H1 (cell line): ENCODE measurements at regions not wholly inside any gene's neighbourhood (a gene's known extent, or its start where the extent isn't known, plus 50 kb on each side); places are given as distances from the start of the nearest gene placed in this dataset.

Experiments
- CTCF ChIA-PET: fragments of 300-600 bp; sonication (Branson Sonifier 250); formaldehyde crosslinking; loops from one replicate; lab custom pipeline; 2021; ENCODE audit not compliant: partially characterized antibody; lab: Charles Lee
- POLR2A ChIA-PET: fragments of 300-600 bp; sonication (Branson Sonifier 250); formaldehyde crosslinking; loops from one replicate; lab custom pipeline; 2021; ENCODE audit warnings: inconsistent platforms; ENCODE audit not compliant: partially characterized antibody; lab: Charles Lee
- DNase-seq, 2 experiments: peaks; one replicate each; pipeline versions ENCODE4 v3.0.0 to v3.0.0-alpha.2; 2010 to 2022; ENCODE audit warnings: low spot score in 2 of 2, low read depth in 1 of 2, mixed read lengths in 1 of 2
- FAIRE-seq: peaks from 2 replicates; lab custom pipeline; 2011; peaks lifted over from hg19 to GRCh38; lab: Jason Lieb, UNC
- H2AFZ ChIP-seq: 2 replicates; pipeline ENCODE4 v1.8.1; 2012; ENCODE audit warnings: low read length, inconsistent platforms
- H2AK5ac ChIP-seq: 2 replicates; pipeline ENCODE4 v1.6.1; 2013; ENCODE audit warnings: low read depth, low read length
- H2BK120ac ChIP-seq: replicated peaks from 2 replicates; pipeline ENCODE3; 2013; ENCODE audit warnings: low read depth, low read length, inconsistent platforms
- H2BK12ac ChIP-seq: 2 replicates; pipeline ENCODE4 v1.6.1; 2013; ENCODE audit warnings: low read depth, low read length
- H2BK15ac ChIP-seq: 2 replicates; pipeline ENCODE4 v1.6.1; 2013; ENCODE audit warnings: low read length
- H2BK20ac ChIP-seq: 2 replicates; pipeline ENCODE4 v1.6.1; 2013; ENCODE audit warnings: low read length
- H2BK5ac ChIP-seq: 2 replicates; pipeline ENCODE4 v1.6.1; 2013; ENCODE audit warnings: low read depth, low read length
- H3K14ac ChIP-seq: 2 replicates; pipeline ENCODE4 v1.6.1; 2013; ENCODE audit warnings: inconsistent platforms; ENCODE audit not compliant: insufficient read length
- H3K18ac ChIP-seq: 2 replicates; pipeline ENCODE4 v1.6.1; 2013; ENCODE audit warnings: low read length; ENCODE audit errors: extremely low read depth
- H3K23ac ChIP-seq: 2 replicates; pipeline ENCODE4 v1.6.1; 2013; ENCODE audit warnings: inconsistent platforms; ENCODE audit not compliant: insufficient read length
- H3K23me2 ChIP-seq: 2 replicates; pipeline ENCODE4 v1.6.1; 2013; ENCODE audit warnings: low read depth, low read length
- H3K27ac ChIP-seq: 2 replicates; pipeline ENCODE4 v1.6.1; 2011; ENCODE audit warnings: low read depth, low read length, inconsistent platforms
- H3K27me3 ChIP-seq, 4 experiments: replicated peaks in 1 of 4; 1 replicate in 1 of 4; 2 replicates in 3 of 4; pipeline versions ENCODE4 v1.6.1 to v1.8.1; 2011 to 2013; ENCODE audit warnings: low read length in 3 of 4, mild to moderate bottlenecking in 3 of 4, inconsistent platforms in 2 of 4, mixed read lengths in 2 of 4, moderate library complexity in 1 of 4; ENCODE audit not compliant: control insufficient read depth in 3 of 4, insufficient read depth in 3 of 4; ENCODE audit errors: extremely low read depth in 1 of 4
- H3K36me3 ChIP-seq, 4 experiments: 2 replicates each; pipeline versions ENCODE4 v1.6.1 to v1.8.1; 2011 to 2013; ENCODE audit warnings: mild to moderate bottlenecking in 4 of 4, low read length in 3 of 4, moderate library complexity in 2 of 4, control low read depth in 1 of 4, inconsistent platforms in 1 of 4; ENCODE audit not compliant: insufficient read depth in 4 of 4, control insufficient read depth in 2 of 4
- H3K4ac ChIP-seq: replicated peaks from 2 replicates; pipeline ENCODE3; 2013; ENCODE audit warnings: low read length, low read depth, mixed read lengths, inconsistent platforms; ENCODE audit not compliant: insufficient read length
- H3K4me1 ChIP-seq, 4 experiments: replicated peaks in 1 of 4; 1 replicate in 1 of 4; 2 replicates in 3 of 4; pipeline versions ENCODE4 v1.6.1 to v1.8.1; 2011 to 2013; ENCODE audit warnings: low read length in 3 of 4, inconsistent platforms in 2 of 4, mixed read lengths in 1 of 4; ENCODE audit not compliant: insufficient read depth in 4 of 4, control insufficient read depth in 3 of 4
- H3K4me2 ChIP-seq, 2 experiments: 2 replicates each; pipeline versions ENCODE4 v1.6.1 to v1.8.1; 2011 to 2013; ENCODE audit warnings: low read depth in 2 of 2, low read length in 2 of 2, control low read depth in 1 of 2, inconsistent platforms in 1 of 2, mild to moderate bottlenecking in 1 of 2; ENCODE audit not compliant: insufficient read depth in 1 of 2
- H3K4me3 ChIP-seq, 4 experiments: fragments of 200-600, 300-600 bp in 1 of 4; sonication (generic), shearing (Covaris generic), sonication (Bioruptor Twin) in 1 of 4; 2 replicates each; pipeline versions ENCODE4 v1.5.1 to v1.8.1; 2011 to 2016; ENCODE audit warnings: low read length in 4 of 4, low read depth in 3 of 4, control low read depth in 2 of 4, inconsistent platforms in 2 of 4, mild to moderate bottlenecking in 2 of 4, mixed read lengths in 1 of 4, moderate library complexity in 1 of 4; ENCODE audit not compliant: insufficient read depth in 2 of 4; ENCODE audit errors: extremely low read depth in 1 of 4
- H3K56ac ChIP-seq: replicated peaks from 2 replicates; pipeline ENCODE3; 2013; ENCODE audit warnings: low read depth, mild to moderate bottlenecking, mixed read lengths, low read length, inconsistent platforms; ENCODE audit not compliant: insufficient read length
- H3K79me1 ChIP-seq: 2 replicates; pipeline ENCODE4 v1.6.1; 2013; ENCODE audit warnings: low read depth, low read length, control low read depth
- H3K79me2 ChIP-seq, 2 experiments: 2 replicates each; pipeline versions ENCODE4 v1.6.1 to v1.8.1; 2012 to 2013; ENCODE audit warnings: low read length in 2 of 2, mild to moderate bottlenecking in 2 of 2, inconsistent platforms in 1 of 2; ENCODE audit not compliant: insufficient read depth in 2 of 2, control insufficient read depth in 1 of 2
- H3K9ac ChIP-seq, 4 experiments: replicated peaks in 1 of 4; 1 replicate in 1 of 4; 2 replicates in 3 of 4; pipeline versions ENCODE4 v1.6.1 to v1.8.1; 2011 to 2013; ENCODE audit warnings: low read depth in 3 of 4, low read length in 3 of 4, control low read depth in 2 of 4, mild to moderate bottlenecking in 2 of 4, moderate library complexity in 2 of 4, inconsistent platforms in 1 of 4; ENCODE audit errors: extremely low read depth in 1 of 4
- H3K9me3 ChIP-seq, 2 experiments: 2 replicates each; pipeline versions ENCODE4 v1.6.1 to v1.8.1; 2012 to 2013; ENCODE audit warnings: mild to moderate bottlenecking in 2 of 2, moderate library complexity in 2 of 2, control low read depth in 1 of 2, inconsistent platforms in 1 of 2, low read depth in 1 of 2, low read length in 1 of 2, mixed read lengths in 1 of 2; ENCODE audit not compliant: insufficient read depth in 2 of 2
- H4K20me1 ChIP-seq, 2 experiments: replicated peaks in 1 of 2; 2 replicates each; pipeline versions ENCODE3 to v1.8.1; 2011 to 2013; ENCODE audit warnings: inconsistent platforms in 2 of 2, low read length in 2 of 2, mild to moderate bottlenecking in 1 of 2; ENCODE audit not compliant: insufficient read depth in 2 of 2, control insufficient read depth in 1 of 2
- H4K5ac ChIP-seq: 2 replicates; pipeline ENCODE4 v1.6.1; 2013; ENCODE audit warnings: low read length, low read depth, mixed read lengths, inconsistent platforms; ENCODE audit not compliant: insufficient read length
- H4K8ac ChIP-seq: 2 replicates; pipeline ENCODE4 v1.8.0; 2013; ENCODE audit warnings: mild to moderate bottlenecking, moderate library complexity, low read length, inconsistent platforms; ENCODE audit not compliant: insufficient read depth; ENCODE audit errors: extremely low read depth
- H4K91ac ChIP-seq: replicated peaks from 2 replicates; pipeline ENCODE3; 2013; ENCODE audit warnings: low read length, mixed read lengths, inconsistent platforms; ENCODE audit not compliant: insufficient read length
- BCL11A ChIP-seq, 2 experiments: IDR thresholded peaks; one replicate each; pipeline ENCODE4 v1.6.1; 2011; ENCODE audit warnings: low read depth in 2 of 2, low read length in 2 of 2, mild to moderate bottlenecking in 2 of 2
- BRCA1 ChIP-seq: IDR thresholded peaks from 2 replicates; pipeline ENCODE4 v1.6.1; 2012; ENCODE audit warnings: low read depth, low read length, improper control_type of control experiment
- CEBPB ChIP-seq: IDR thresholded peaks from 2 replicates; pipeline ENCODE4 v1.6.1; 2012; ENCODE audit warnings: low read depth, low read length
- EZH2 ChIP-seq: fragments of 200-600 bp; sonication (generic); IDR thresholded peaks from 2 replicates; pipeline ENCODE4 v1.7.1; 2012; ENCODE audit warnings: low read depth, mild to moderate bottlenecking, moderate library complexity, low read length, inconsistent platforms; ENCODE audit not compliant: severe bottlenecking
- FOSL1 ChIP-seq: IDR thresholded peaks from 2 replicates; pipeline ENCODE4 v1.6.1; 2011; ENCODE audit warnings: mild to moderate bottlenecking, low read depth, low read length, moderate library complexity; ENCODE audit not compliant: insufficient read depth
- GTF2F1 ChIP-seq: IDR thresholded peaks from 2 replicates; pipeline ENCODE4 v1.6.1; 2012; ENCODE audit warnings: low read depth, low read length, improper control_type of control experiment, borderline replicate concordance
- KDM1A ChIP-seq: fragments of 200-600, 300-600 bp; sonication (generic); IDR thresholded peaks from 2 replicates; pipeline ENCODE4 v1.7.1; 2016; ENCODE audit warnings: mild to moderate bottlenecking, low read length, borderline replicate concordance
- KDM4A ChIP-seq: IDR thresholded peaks from one replicate; pipeline ENCODE4 v1.7.1; 2012; ENCODE audit warnings: low read depth, mild to moderate bottlenecking, moderate library complexity, low read length, inconsistent platforms; ENCODE audit not compliant: severe bottlenecking
- KDM5A ChIP-seq: fragments of 200-600 bp; IDR thresholded peaks from 2 replicates; pipeline ENCODE4 v1.7.1; 2012; ENCODE audit warnings: mild to moderate bottlenecking, low read length, inconsistent platforms, mixed read lengths
- NANOG ChIP-seq: IDR thresholded peaks from 2 replicates; pipeline ENCODE4 v1.6.1; 2011; ENCODE audit warnings: low read length, low read depth, mild to moderate bottlenecking, inconsistent platforms; ENCODE audit not compliant: insufficient read depth, poor library complexity, severe bottlenecking
- POLR2A ChIP-seq, 2 experiments: IDR thresholded peaks; 1 replicate in 1 of 2; 2 replicates in 1 of 2; pipeline ENCODE4 v1.6.1; 2011; ENCODE audit warnings: low read depth in 2 of 2, low read length in 2 of 2, mild to moderate bottlenecking in 2 of 2; ENCODE audit errors: control extremely low read depth in 1 of 2
- RAD21 ChIP-seq, 2 experiments: IDR thresholded peaks in 1 of 2; conservative IDR thresholded peaks in 1 of 2; 2 replicates each; pipeline ENCODE4 v1.6.1; 2011; ENCODE audit warnings: low read depth in 2 of 2, low read length in 2 of 2, improper control_type of control experiment in 1 of 2, inconsistent platforms in 1 of 2, mild to moderate bottlenecking in 1 of 2, moderate library complexity in 1 of 2
- RXRA ChIP-seq: IDR thresholded peaks from 2 replicates; pipeline ENCODE4 v1.6.1; 2011; ENCODE audit warnings: low read depth, mild to moderate bottlenecking, low read length, moderate library complexity; ENCODE audit not compliant: insufficient read depth
- SRF ChIP-seq: IDR thresholded peaks from 2 replicates; pipeline ENCODE4 v1.6.1; 2011; ENCODE audit warnings: mild to moderate bottlenecking, low read depth, low read length, moderate library complexity
- TBP ChIP-seq: IDR thresholded peaks from 2 replicates; pipeline ENCODE4 v1.6.1; 2011; ENCODE audit warnings: low read depth, low read length, improper control_type of control experiment

- H3K23ac ChIP-seq: no peak overlapping the region
- no peak overlapping the region for H3K9ac ChIP-seq
- H2BK5ac ChIP-seq: no peak overlapping the region
- no peaks in the 10 kb centered on the region for H3K79me1 ChIP-seq
- no peak overlapping the region for H2BK120ac ChIP-seq
- H2AK5ac ChIP-seq: no peak overlapping the region
- H3K27ac ChIP-seq: no peak overlapping the region
- H3K79me2 ChIP-seq: no peaks in the 10 kb centered on the region
- H3K23me2 ChIP-seq: no peaks in the 10 kb centered on the region
- H3K18ac ChIP-seq: no peak overlapping the region
- no peak overlapping the region for H2AFZ ChIP-seq
- no peak overlapping the region for H4K8ac ChIP-seq
- no peak overlapping the region for H2BK12ac ChIP-seq
- H4K20me1 ChIP-seq: no peaks in the 10 kb centered on the region
- H3K4ac ChIP-seq: no peak overlapping the region
- no peak overlapping the region for H2BK15ac ChIP-seq
- H3K4me1 ChIP-seq: no peaks in the 10 kb centered on the region
- no peak overlapping the region for H4K5ac ChIP-seq
- H3K4me3 ChIP-seq: no peak overlapping the region
- H4K91ac ChIP-seq: no peak overlapping the region
- ChIA-PET CTCF (no interaction called here), POLR2A (no interaction called here)
- H3K56ac ChIP-seq: no peak overlapping the region
- no peak for DNase-seq
- no peak for FAIRE-seq
- no peak for TF ChIP-seq BCL11A (IDR thresholded peaks at IDR 0.05; ENCODE audit: low read depth in 2 of 2, low read length in 2 of 2)
- no peak for TF ChIP-seq EZH2
- TF ChIP-seq RAD21 (IDR thresholded peaks at IDR 0.05 in 1 of 2, conservative IDR thresholded peaks at IDR 0.05 in 1 of 2; ENCODE audit: low read depth in 2 of 2, low read length in 2 of 2): no peak
- no peak for TF ChIP-seq NANOG
- no peak for TF ChIP-seq SRF
- no peak for TF ChIP-seq CEBPB
- TF ChIP-seq BRCA1: no peak
- no peak for TF ChIP-seq RXRA
- TF ChIP-seq FOSL1: no peak
- no peak for TF ChIP-seq KDM5A
- no peak for TF ChIP-seq GTF2F1
- TF ChIP-seq KDM1A: no peak
- TF ChIP-seq POLR2A (IDR thresholded peaks at IDR 0.05; ENCODE audit: control extremely low read depth in 1 of 2, low read depth in 2 of 2, low read length in 2 of 2): no peak
- no peak for TF ChIP-seq TBP
- TF ChIP-seq KDM4A: no peak
- H3K4me2 ChIP-seq: no peak overlapping the region
- no peaks in the 10 kb centered on the region for H3K9me3 ChIP-seq
- H3K36me3 ChIP-seq: no peaks in the 10 kb centered on the region
- H3K27me3 ChIP-seq: no peaks in the 10 kb centered on the region
- no peak overlapping the region for H2BK20ac ChIP-seq
- H3K14ac ChIP-seq: no peak overlapping the region
These were observed 134.8 kb downstream of the TMEM26 start for GRCh38 chr10:61318429-61318828.
